ENCODE measurements at regions not wholly inside any gene's neighbourhood (a gene's known extent, or its start where the extent isn't known, plus 50 kb on each side); places are given as distances from the start of the nearest gene placed in this dataset.

- Histone ChIP-seq H3K4me3 (no peak overlapping the region), H3K27ac (no peak overlapping the region), H3K4me1 (no peaks in the 10 kb centered on the region), H3K27me3 (no peaks in the 10 kb centered on the region), H3K9me3 (no peaks in the 10 kb centered on the region), H3K36me3 (no peaks in the 10 kb centered on the region)
- DNase-seq, result no peak
- intact Hi-C loops (cut with DNase I), result no loop called here
- 78 to 82% methylated on average over 8 of the region's 8 CpGs for WGBS, 2 donors
- TF ChIP-seq EP300 (IDR thresholded peaks at IDR 0.05) (no peak), CTCF (IDR thresholded peaks at IDR 0.05) (no peak), POLR2AphosphoS5 (IDR thresholded peaks at IDR 0.05) (no peak), POLR2A (IDR thresholded peaks at IDR 0.05) (no peak)
Measured at GRCh38 chr2:144894612-144895599, 375.0 kb upstream of the ZEB2 start.

GRCh38 chr2:144893464-144893863 lies 373.5 kb upstream of the ZEB2 start:
- no peaks in the 10 kb centered on the region for H3K4me1 ChIP-seq
- no peak for DNase-seq
- WGBS, 2 donors, result 63 to 84% methylated on average over 4 of the region's 4 CpGs
- TF ChIP-seq POLR2AphosphoS5 (IDR thresholded peaks at IDR 0.05) (no peak), POLR2A (IDR thresholded peaks at IDR 0.05) (no peak), EP300 (IDR thresholded peaks at IDR 0.05) (no peak), CTCF (IDR thresholded peaks at IDR 0.05) (no peak)
- H3K27me3 ChIP-seq, result no peaks in the 10 kb centered on the region
- no peak overlapping the region for H3K4me3 ChIP-seq
- no peaks in the 10 kb centered on the region for H3K9me3 ChIP-seq
- intact Hi-C loops (cut with DNase I), result no loop called here
- no peak overlapping the region for H3K27ac ChIP-seq
- H3K36me3 ChIP-seq, result no peaks in the 10 kb centered on the region

- DNase-seq, result no peak
- Histone ChIP-seq H3K4me1 (peaks cover 0 to 12% (median 3%) of the 10 kb centered on the region in 4 donors), H3K9me3 (no peaks in the 10 kb centered on the region), H3K27ac (no peak overlapping the region), H3K4me3 (no peak overlapping the region), H3K36me3 (no peaks in the 10 kb centered on the region), H3K27me3 (no peaks in the 10 kb centered on the region)
- WGBS, 2 donors, result 24 to 36% methylated on average over 1 of the region's 1 CpG
- TF ChIP-seq POLR2A (IDR thresholded peaks at IDR 0.05) (no peak), EP300 (IDR thresholded peaks at IDR 0.05) (no peak), POLR2AphosphoS5 (IDR thresholded peaks at IDR 0.05) (no peak), CTCF (IDR thresholded peaks at IDR 0.05) (no peak)
- intact Hi-C loops (cut with DNase I), result no loop called here
Measured at GRCh38 chr2:144890828-144891227, 370.9 kb upstream of the ZEB2 start.

- no peak overlapping the region for H3K27ac ChIP-seq
- TF ChIP-seq POLR2AphosphoS5 (IDR thresholded peaks at IDR 0.05) (no peak), CTCF (IDR thresholded peaks at IDR 0.05) (no peak), EP300 (IDR thresholded peaks at IDR 0.05) (no peak), POLR2A (IDR thresholded peaks at IDR 0.05) (no peak)
- no peaks in the 10 kb centered on the region for H3K27me3 ChIP-seq
- no peaks in the 10 kb centered on the region for H3K36me3 ChIP-seq
- intact Hi-C loops (cut with DNase I), result no loop called here
- H3K4me3 ChIP-seq, result no peak overlapping the region
- no peaks in the 10 kb centered on the region for H3K9me3 ChIP-seq
- no peak for DNase-seq
- peaks cover 0 to 12% (median 3%) of the 10 kb centered on the region in 4 donors for H3K4me1 ChIP-seq
- WGBS, 2 donors, result 92% methylated on average over 5 of the region's 5 CpGs
Measured at GRCh38 chr2:144889348-144889747, 369.4 kb upstream of the ZEB2 start.

All from sigmoid colon (tissue), 6 donors.